ENCODE measurements at regions not wholly inside any gene's neighbourhood (a gene's known extent, or its start where the extent isn't known, plus 50 kb on each side); places are given as distances from the start of the nearest gene placed in this dataset.

DNA sequence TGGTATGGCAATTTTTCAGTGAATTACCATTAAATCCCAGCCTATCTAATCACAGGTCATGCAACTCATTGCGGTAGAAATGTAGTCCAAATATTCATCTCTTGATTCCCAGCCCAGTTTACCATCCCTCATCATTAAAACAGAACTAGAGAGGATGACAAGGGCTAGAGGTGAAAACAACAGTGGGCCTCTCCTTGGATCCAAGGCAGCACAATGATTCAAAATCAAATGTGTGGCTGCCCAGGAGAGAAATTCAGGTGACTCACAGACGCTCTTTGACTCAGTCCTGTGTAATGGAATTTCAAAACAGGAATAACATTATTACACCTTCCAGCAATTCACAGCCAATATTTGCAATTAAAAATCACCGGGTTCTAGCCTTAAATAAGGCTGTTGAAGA is 246.5 kb downstream of the TBL1XR1 start:
- Histone ChIP-seq H3K4me1 (ENCODE audit: insufficient read depth, low read length) (no peaks in the 10 kb centered on the region), H3K9ac (ENCODE audit: low read depth, low read length) (no peak overlapping the region), H3K36me3 (ENCODE audit: insufficient read depth, low read length) (no peaks in the 10 kb centered on the region), H3K27me3 (ENCODE audit: insufficient read depth, low read length) (no peaks in the 10 kb centered on the region), H3K9me3 (ENCODE audit: insufficient read depth, low read depth, low read length) (no peaks in the 10 kb centered on the region), H3K27ac (ENCODE audit: low read depth, low read length) (no peak overlapping the region), H3K4me3 (ENCODE audit: low read length) (no peak overlapping the region)
- 84% methylated on average over 3 of the region's 3 CpGs for WGBS

DNA sequence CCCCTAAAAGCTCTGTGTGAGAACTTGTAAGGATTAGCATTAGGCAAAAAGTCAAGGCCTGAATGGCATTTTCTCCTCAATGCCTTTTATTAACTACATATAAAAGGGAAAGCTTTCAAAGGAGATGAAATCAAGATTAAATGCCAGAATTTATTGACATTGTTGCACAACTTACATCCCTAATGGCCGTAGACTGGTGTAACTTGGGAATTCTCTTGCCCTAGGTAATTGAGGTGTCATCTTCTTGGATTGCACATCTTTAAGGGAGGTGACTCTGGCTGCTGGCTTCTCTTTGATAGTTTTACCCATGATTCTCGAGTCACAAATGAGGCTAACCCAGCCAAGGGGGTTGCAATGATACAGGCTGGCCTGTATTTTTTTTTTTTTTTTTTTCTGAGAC is 249.1 kb downstream of the TBL1XR1 start:
- no peaks in the 10 kb centered on the region for H3K36me3 ChIP-seq (ENCODE audit: insufficient read depth, low read length)
- WGBS = 92% methylated on average over 2 of the region's 2 CpGs
- H3K4me3 ChIP-seq (ENCODE audit: low read length) = no peak overlapping the region
- H3K27me3 ChIP-seq (ENCODE audit: insufficient read depth, low read length) = no peaks in the 10 kb centered on the region
- H3K4me1 ChIP-seq (ENCODE audit: insufficient read depth, low read length) = no peaks in the 10 kb centered on the region
- H3K9ac ChIP-seq (ENCODE audit: low read depth, low read length) = no peak overlapping the region
- no peaks in the 10 kb centered on the region for H3K9me3 ChIP-seq (ENCODE audit: insufficient read depth, low read depth, low read length)
- no peak overlapping the region for H3K27ac ChIP-seq (ENCODE audit: low read depth, low read length)

DNA sequence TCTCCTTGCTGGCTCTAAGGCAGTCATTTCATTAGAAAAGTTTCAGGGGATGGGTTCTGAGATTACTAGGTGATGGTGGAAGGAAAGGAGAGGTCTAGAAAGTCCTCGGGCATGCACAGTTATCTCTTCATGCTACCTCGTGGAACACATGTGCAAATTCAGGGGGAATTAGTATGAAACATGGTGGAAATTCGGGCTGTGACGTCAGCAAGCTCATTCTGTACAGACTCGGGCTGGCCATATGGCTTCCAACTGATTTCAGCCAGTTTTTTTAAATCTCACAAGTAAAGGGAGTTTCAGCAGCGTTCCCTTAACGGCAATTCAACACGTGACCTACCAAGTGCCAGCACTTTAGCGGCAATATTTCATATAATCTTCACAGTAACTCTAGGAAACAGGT is 251.1 kb downstream of the TBL1XR1 start:
- Histone ChIP-seq H3K27me3 (ENCODE audit: insufficient read depth, low read length) (no peaks in the 10 kb centered on the region), H3K27ac (ENCODE audit: low read depth, low read length) (no peak overlapping the region), H3K4me1 (ENCODE audit: insufficient read depth, low read length) (no peaks in the 10 kb centered on the region), H3K4me3 (ENCODE audit: low read length) (no peak overlapping the region), H3K9me3 (ENCODE audit: insufficient read depth, low read depth, low read length) (no peaks in the 10 kb centered on the region), H3K36me3 (ENCODE audit: insufficient read depth, low read length) (no peaks in the 10 kb centered on the region), H3K9ac (ENCODE audit: low read depth, low read length) (no peak overlapping the region)
- WGBS = 93% methylated on average over 9 of the region's 9 CpGs

DNA sequence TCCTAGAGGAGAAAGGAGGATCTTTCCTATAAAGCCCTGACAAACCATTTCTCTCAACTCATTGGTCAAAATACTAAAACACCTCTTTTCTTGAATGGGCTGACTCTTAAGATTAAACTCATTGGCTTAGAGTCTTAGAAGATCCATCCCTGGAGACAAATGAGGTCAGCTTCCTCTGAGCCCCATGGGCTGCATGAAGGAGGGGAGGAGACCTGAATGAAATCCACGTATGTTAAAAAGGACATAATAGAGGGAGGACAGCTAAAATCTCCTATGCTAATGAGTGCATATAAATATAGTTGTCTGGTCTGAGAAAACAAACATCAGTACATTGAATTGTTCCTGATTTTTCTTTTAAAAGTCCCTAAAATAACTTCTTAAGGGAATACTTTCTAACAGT is 255.0 kb downstream of the TBL1XR1 start:
- Histone ChIP-seq H3K36me3 (ENCODE audit: insufficient read depth, low read length) (no peaks in the 10 kb centered on the region), H3K27me3 (ENCODE audit: insufficient read depth, low read length) (no peaks in the 10 kb centered on the region), H3K4me3 (ENCODE audit: low read length) (no peak overlapping the region), H3K27ac (ENCODE audit: low read depth, low read length) (no peak overlapping the region), H3K4me1 (ENCODE audit: insufficient read depth, low read length) (no peaks in the 10 kb centered on the region), H3K9ac (ENCODE audit: low read depth, low read length) (no peak overlapping the region), H3K9me3 (ENCODE audit: insufficient read depth, low read depth, low read length) (no peaks in the 10 kb centered on the region)
- 75% methylated on average over 1 of the region's 1 CpG for WGBS

DNA sequence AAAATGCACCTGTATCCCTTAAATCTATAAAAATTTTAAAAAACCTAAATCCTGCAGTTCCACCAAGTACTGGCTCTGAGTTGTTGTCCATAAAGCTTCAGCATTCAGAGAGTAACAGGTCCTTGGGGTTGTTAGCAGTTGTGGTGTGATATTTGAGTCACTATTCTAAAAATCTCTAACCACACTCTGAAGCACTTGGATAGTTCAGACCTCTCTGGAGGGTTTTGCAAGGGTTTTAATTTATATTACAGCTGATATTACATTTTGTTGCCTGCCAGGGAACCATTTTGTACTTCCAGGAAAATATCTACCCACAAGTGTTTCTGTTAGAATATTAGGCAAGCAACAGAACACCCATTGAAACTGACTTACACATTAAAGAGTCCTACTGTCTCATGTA is 255.6 kb downstream of the TBL1XR1 start:
- Histone ChIP-seq H3K9me3 (ENCODE audit: insufficient read depth, low read depth, low read length) (no peaks in the 10 kb centered on the region), H3K27ac (ENCODE audit: low read depth, low read length) (no peak overlapping the region), H3K9ac (ENCODE audit: low read depth, low read length) (no peak overlapping the region), H3K27me3 (ENCODE audit: insufficient read depth, low read length) (no peaks in the 10 kb centered on the region), H3K36me3 (ENCODE audit: insufficient read depth, low read length) (no peaks in the 10 kb centered on the region), H3K4me3 (ENCODE audit: low read length) (no peak overlapping the region), H3K4me1 (ENCODE audit: insufficient read depth, low read length) (no peaks in the 10 kb centered on the region)

DNA sequence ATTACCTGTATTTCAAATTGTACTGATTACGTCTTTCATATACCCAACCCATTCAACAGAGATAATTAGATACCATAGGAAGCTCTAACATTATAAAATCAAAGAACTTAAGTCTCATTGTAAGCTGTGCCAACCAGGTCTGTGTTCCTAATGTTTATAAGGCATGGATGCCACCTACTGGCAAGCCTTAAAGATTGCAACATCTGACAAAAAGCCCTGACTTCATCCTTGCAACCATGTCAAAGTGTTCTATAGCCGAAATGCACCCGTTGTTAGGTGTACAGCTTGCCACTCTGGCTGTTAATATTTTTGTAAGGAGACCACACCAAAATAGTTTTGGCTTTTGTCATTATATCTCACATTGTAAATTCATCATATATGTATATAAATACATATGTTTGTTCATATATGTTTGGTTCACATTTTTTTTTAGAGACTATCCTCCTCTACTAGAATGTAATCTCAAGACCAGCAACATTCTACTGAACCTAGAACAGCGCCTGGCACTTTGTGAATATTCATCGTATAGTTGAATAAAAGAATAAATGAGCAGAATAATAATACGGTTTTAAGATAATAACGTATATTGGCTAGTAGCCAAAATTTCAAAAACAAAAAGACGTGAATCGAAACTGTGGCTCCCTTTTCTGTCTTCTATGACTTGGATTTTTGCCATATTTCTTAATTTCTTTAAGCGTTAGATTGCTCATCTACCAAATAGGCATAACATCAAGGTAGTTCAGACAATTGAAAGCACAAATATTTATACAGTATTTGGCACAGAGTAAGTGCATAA is 258.1 kb downstream of the TBL1XR1 start:
- Histone ChIP-seq H3K4me3 (ENCODE audit: low read length) (no peak overlapping the region), H3K9ac (ENCODE audit: low read depth, low read length) (no peak overlapping the region), H3K27ac (ENCODE audit: low read depth, low read length) (no peak overlapping the region), H3K4me1 (ENCODE audit: insufficient read depth, low read length) (no peaks in the 10 kb centered on the region), H3K36me3 (ENCODE audit: insufficient read depth, low read length) (no peaks in the 10 kb centered on the region), H3K27me3 (ENCODE audit: insufficient read depth, low read length) (no peaks in the 10 kb centered on the region), H3K9me3 (ENCODE audit: insufficient read depth, low read depth, low read length) (no peaks in the 10 kb centered on the region)
- 77% methylated on average over 10 of the region's 10 CpGs for WGBS

DNA sequence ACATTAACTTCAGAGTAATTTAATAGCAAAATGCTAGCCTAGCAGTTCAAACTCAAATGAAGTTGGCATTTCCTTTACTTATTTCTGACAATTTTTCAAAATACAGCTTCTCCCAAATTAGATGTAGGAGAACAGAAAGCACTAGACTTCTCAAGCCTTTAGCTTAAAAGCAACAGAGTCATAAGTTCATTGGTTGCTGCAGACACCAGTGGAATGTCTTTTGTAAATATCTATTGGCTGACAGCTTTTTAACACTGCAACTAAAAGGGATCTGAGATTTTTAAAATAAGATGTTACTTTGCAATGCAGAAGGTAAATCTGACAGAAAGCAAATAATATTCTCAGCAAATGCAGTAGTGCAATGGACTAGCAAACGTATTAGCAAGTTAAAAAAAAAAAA is 259.3 kb downstream of the TBL1XR1 start:
- H3K4me1 ChIP-seq (ENCODE audit: insufficient read depth, low read length) = no peaks in the 10 kb centered on the region
- no peak overlapping the region for H3K27ac ChIP-seq (ENCODE audit: low read depth, low read length)
- no peak overlapping the region for H3K9ac ChIP-seq (ENCODE audit: low read depth, low read length)
- no peaks in the 10 kb centered on the region for H3K27me3 ChIP-seq (ENCODE audit: insufficient read depth, low read length)
- no peaks in the 10 kb centered on the region for H3K36me3 ChIP-seq (ENCODE audit: insufficient read depth, low read length)
- H3K4me3 ChIP-seq (ENCODE audit: low read length) = no peak overlapping the region
- H3K9me3 ChIP-seq (ENCODE audit: insufficient read depth, low read depth, low read length) = 0 out of 2 replicates have a peak, but pooled peaks cover 3% of the 10 kb centered on the region
- WGBS = 93% methylated on average over 1 of the region's 1 CpG

DNA sequence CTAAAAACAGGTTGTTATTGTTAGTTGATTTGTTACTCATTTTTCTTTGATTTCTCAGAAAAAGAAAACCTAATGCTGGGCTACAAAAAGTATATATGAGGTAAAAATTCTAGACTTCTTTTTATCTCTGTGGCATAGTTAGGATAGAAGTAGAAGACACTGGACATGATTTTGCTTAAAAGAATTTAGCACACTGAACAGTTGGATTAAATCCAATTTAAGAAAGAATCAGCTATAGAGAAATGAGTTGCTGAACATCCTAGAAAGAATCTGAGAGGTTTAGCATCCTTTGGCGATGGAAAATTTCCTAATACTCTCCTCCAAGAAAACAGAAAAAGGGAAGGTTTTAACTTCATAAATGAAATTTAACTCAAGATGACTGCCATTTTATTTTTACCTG is 259.7 kb downstream of the TBL1XR1 start:
- Histone ChIP-seq H3K27ac (ENCODE audit: low read depth, low read length) (no peak overlapping the region), H3K27me3 (ENCODE audit: insufficient read depth, low read length) (no peaks in the 10 kb centered on the region), H3K9me3 (ENCODE audit: insufficient read depth, low read depth, low read length) (0 out of 2 replicates have a peak, but pooled peaks cover 3% of the 10 kb centered on the region), H3K36me3 (ENCODE audit: insufficient read depth, low read length) (no peaks in the 10 kb centered on the region), H3K9ac (ENCODE audit: low read depth, low read length) (no peak overlapping the region), H3K4me1 (ENCODE audit: insufficient read depth, low read length) (no peaks in the 10 kb centered on the region), H3K4me3 (ENCODE audit: low read length) (no peak overlapping the region)
- WGBS = 100% methylated on average over 1 of the region's 1 CpG

DNA sequence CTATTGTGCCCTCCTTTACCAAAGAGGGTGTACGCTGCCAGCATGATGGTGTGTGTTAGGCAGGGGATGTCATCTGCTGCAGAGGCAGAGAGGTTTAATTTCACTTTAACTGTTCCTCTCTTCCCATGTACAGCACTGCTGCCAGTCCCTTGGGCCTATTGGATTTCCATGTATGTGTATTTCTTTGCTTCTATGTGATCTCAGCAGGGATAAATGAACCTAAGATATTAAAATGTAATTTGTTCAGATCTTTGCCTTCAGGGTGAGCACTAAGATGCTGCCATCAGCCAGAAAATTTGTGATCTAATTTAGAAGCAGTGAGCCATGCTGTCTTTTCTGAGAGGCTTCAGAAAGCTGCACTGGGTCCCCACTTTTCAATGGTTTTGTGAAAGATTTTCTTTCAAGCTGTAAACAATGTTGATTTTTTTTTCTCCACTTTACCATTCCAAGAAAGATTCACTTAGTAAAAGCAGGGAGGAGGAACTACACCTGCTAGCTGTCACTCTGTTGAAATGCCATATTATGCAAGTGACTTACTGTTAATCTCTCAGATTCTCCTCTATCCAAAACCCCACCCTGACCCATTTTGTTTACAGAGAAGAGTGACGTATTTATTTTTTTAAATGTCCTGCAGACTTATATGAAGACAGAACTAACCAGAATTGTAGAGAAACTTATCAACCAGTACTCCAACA is 261.9 kb downstream of the TBL1XR1 start:
- H3K4me1 ChIP-seq (ENCODE audit: insufficient read depth, low read length) = no peaks in the 10 kb centered on the region
- no CpG with 5 or more reads among the region's 2 CpGs for WGBS
- no peak overlapping the region for H3K9ac ChIP-seq (ENCODE audit: low read depth, low read length)
- H3K9me3 ChIP-seq (ENCODE audit: insufficient read depth, low read depth, low read length) = 0 out of 2 replicates have a peak, but pooled peaks cover 3% of the 10 kb centered on the region
- H3K36me3 ChIP-seq (ENCODE audit: insufficient read depth, low read length) = no peaks in the 10 kb centered on the region
- no peak overlapping the region for H3K27ac ChIP-seq (ENCODE audit: low read depth, low read length)
- no peak overlapping the region for H3K4me3 ChIP-seq (ENCODE audit: low read length)
- H3K27me3 ChIP-seq (ENCODE audit: insufficient read depth, low read length) = no peaks in the 10 kb centered on the region

DNA sequence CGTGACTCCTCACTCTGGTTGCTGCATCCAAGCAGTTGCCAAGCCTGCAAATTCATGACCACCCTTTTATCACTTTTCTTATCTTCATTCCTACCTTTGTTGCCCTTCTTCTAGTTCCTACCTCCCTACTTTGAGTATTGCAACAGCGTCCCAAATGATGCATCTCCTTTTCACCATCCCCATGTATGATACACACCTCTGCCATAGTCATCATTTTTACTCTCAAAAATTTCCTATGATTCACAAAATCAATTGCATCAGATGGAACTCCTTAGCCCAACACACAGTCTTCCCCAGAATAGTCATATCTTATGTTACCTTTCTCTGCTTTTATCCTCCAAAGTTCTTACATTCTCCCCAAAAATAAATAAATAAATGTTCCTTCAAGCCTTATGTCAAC is 262.6 kb downstream of the TBL1XR1 start:
- 96% methylated on average over 2 of the region's 2 CpGs for WGBS
- Histone ChIP-seq H3K4me1 (ENCODE audit: insufficient read depth, low read length) (no peaks in the 10 kb centered on the region), H3K27me3 (ENCODE audit: insufficient read depth, low read length) (no peaks in the 10 kb centered on the region), H3K27ac (ENCODE audit: low read depth, low read length) (no peak overlapping the region), H3K9ac (ENCODE audit: low read depth, low read length) (no peak overlapping the region), H3K9me3 (ENCODE audit: insufficient read depth, low read depth, low read length) (0 out of 2 replicates have a peak, but pooled peaks cover 3% of the 10 kb centered on the region), H3K36me3 (ENCODE audit: insufficient read depth, low read length) (no peaks in the 10 kb centered on the region), H3K4me3 (ENCODE audit: low read length) (no peak overlapping the region)

DNA sequence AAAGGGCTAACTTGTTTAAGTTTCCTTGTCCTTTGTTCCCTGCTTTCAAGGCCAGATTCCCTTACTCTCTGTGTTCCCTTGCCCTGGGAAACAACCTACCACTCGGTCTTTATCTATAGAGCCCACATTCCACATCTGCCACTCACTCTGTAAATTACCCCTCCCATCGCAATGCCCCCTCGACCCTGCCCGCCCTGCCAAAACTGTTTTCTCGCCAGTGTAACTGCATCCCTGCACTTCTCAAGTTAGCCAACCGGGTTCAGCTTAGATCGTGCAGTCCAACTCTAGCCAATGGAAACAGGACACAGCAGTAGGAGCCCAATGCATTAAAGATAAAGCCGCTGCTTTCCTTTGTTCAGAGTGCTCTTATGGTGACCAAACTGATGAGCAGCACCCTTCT is 263.6 kb downstream of the TBL1XR1 start:
- H3K9ac ChIP-seq (ENCODE audit: low read depth, low read length) = no peak overlapping the region
- 93% methylated on average over 8 of the region's 8 CpGs for WGBS
- no peaks in the 10 kb centered on the region for H3K36me3 ChIP-seq (ENCODE audit: insufficient read depth, low read length)
- H3K4me1 ChIP-seq (ENCODE audit: insufficient read depth, low read length) = no peaks in the 10 kb centered on the region
- no peaks in the 10 kb centered on the region for H3K27me3 ChIP-seq (ENCODE audit: insufficient read depth, low read length)
- no peak overlapping the region for H3K4me3 ChIP-seq (ENCODE audit: low read length)
- no peak overlapping the region for H3K27ac ChIP-seq (ENCODE audit: low read depth, low read length)
- 0 out of 2 replicates have a peak, but pooled peaks cover 3% of the 10 kb centered on the region for H3K9me3 ChIP-seq (ENCODE audit: insufficient read depth, low read depth, low read length)

All from HUES64 (cell line).